Panc1 (cell line): ENCODE measurements at regions not wholly inside any gene's neighbourhood (a gene's known extent, or its start where the extent isn't known, plus 50 kb on each side); places are given as distances from the start of the nearest gene placed in this dataset.

Experiments used
- ATAC-seq: fragments of 200-7000 bp; cut with Tn5 transposase; 2 replicates; pipeline ENCODE4 v1.9.1; 2020; ENCODE audit warnings: mild to moderate bottlenecking, moderate library complexity
- BruUV-seq: library from RNA; stranded (reverse); fragments of 400-500 nt; replicated peaks from 2 replicates; lab custom pipeline; 2021; lab: Mats Ljungman, UMichigan
- CTCF ChIA-PET: fragments of 300-600 bp; sonication (Branson Sonifier 250); formaldehyde crosslinking; loops from one replicate; lab custom pipeline; 2022; ENCODE audit warnings: antibody characterized with exemption; lab: Charles Lee
- POLR2A ChIA-PET: fragments of 300-600 bp; sonication (Branson Sonifier 250); formaldehyde crosslinking; loops from one replicate; lab custom pipeline; 2022; ENCODE audit warnings: antibody characterized with exemption; lab: Charles Lee
- DNase-seq: peaks from one replicate; pipeline ENCODE4 v3.0.0-alpha.2; 2010; ENCODE audit warnings: low read depth, low spot score
- H3K27ac ChIP-seq: 2 replicates; pipeline ENCODE4 v1.5.1; 2011; ENCODE audit warnings: mild to moderate bottlenecking, low read length, inconsistent platforms
- H3K27me3 ChIP-seq: fragments of 200-500 bp; sonication (Bioruptor generic); 2 replicates; pipeline ENCODE4 v1.6.0; 2014; ENCODE audit warnings: low read length, inconsistent platforms; ENCODE audit not compliant: control insufficient read depth, insufficient read depth
- H3K36me3 ChIP-seq: fragments of 200-500 bp; sonication (Bioruptor generic); 2 replicates; pipeline ENCODE4 v1.5.1; 2014; ENCODE audit warnings: inconsistent platforms, mild to moderate bottlenecking, low read length, moderate library complexity; ENCODE audit not compliant: control insufficient read depth, insufficient read depth
- H3K4me1 ChIP-seq: 2 replicates; pipeline ENCODE4 v1.5.1; 2011; ENCODE audit warnings: inconsistent platforms, mild to moderate bottlenecking, low read length, moderate library complexity; ENCODE audit not compliant: control insufficient read depth, insufficient read depth
- H3K4me3 ChIP-seq, 2 experiments: 2 replicates each; pipeline ENCODE4 v1.5.1; 2011 to 2012; ENCODE audit warnings: low read depth in 2 of 2, low read length in 2 of 2, mild to moderate bottlenecking in 2 of 2, inconsistent platforms in 1 of 2, moderate library complexity in 1 of 2
- H3K9me3 ChIP-seq: fragments of 200-500 bp; sonication (Bioruptor generic); 2 replicates; pipeline ENCODE4 v1.5.1; 2014; ENCODE audit warnings: low read depth, mild to moderate bottlenecking, inconsistent platforms, low read length, moderate library complexity; ENCODE audit not compliant: control insufficient read depth, insufficient read depth
- CTCF ChIP-seq: fragments of 450-650 bp; IDR thresholded peaks from 2 replicates; pipeline ENCODE4 v1.5.1; 2017; ENCODE audit warnings: mild to moderate bottlenecking
- POLR2AphosphoS5 ChIP-seq: IDR thresholded peaks from 2 replicates; pipeline ENCODE4 v1.6.1; 2012; ENCODE audit warnings: mild to moderate bottlenecking, low read depth, low read length, moderate library complexity
- REST ChIP-seq, 2 experiments: IDR thresholded peaks; 2 replicates each; pipeline ENCODE4 v1.6.1; 2011 to 2012; ENCODE audit warnings: low read depth in 2 of 2, control low read depth in 1 of 2, low read length in 1 of 2, mild to moderate bottlenecking in 1 of 2, moderate library complexity in 1 of 2; ENCODE audit not compliant: insufficient read depth in 1 of 2
- SIN3A ChIP-seq: IDR thresholded peaks from 2 replicates; pipeline ENCODE4 v1.6.1; 2012; ENCODE audit warnings: low read depth, mild to moderate bottlenecking, low read length, moderate library complexity, borderline replicate concordance; ENCODE audit not compliant: insufficient read depth
- TCF7L2 ChIP-seq: IDR thresholded peaks from 2 replicates; pipeline ENCODE4 v1.6.1; 2011; ENCODE audit warnings: mild to moderate bottlenecking, low read depth, low read length, inconsistent platforms
- in situ Hi-C: cut with HindIII; loops from 2 replicates; pipeline ENCODE4 v1.10.0; 2016; ENCODE audit warnings: low sequenced_read_pairs, low pct_unique_long_range_greater_than_20kb
- intact Hi-C: fragments of 100-400 bp; cut with micrococcal nuclease; formaldehyde crosslinking; loops from one replicate; pipeline ENCODE4 v1.10.0; 2022; ENCODE audit not compliant: unreplicated experiment

GRCh38 chr20:48445827-48446226 is 382.0 kb downstream of the PREX1 start:
- BruUV-seq = no TSS peak
- no peak for TF ChIP-seq REST (IDR thresholded peaks at IDR 0.05; ENCODE audit: insufficient read depth in 1 of 2, low read depth in 2 of 2, low read length in 1 of 2)
- no peak for TF ChIP-seq SIN3A
- TF ChIP-seq TCF7L2 = no peak
- no peak for TF ChIP-seq POLR2AphosphoS5
- no peak for TF ChIP-seq CTCF

GRCh38 chr20:48444249-48444648 is 383.6 kb downstream of the PREX1 start:
- no peaks in the 10 kb centered on the region for H3K36me3 ChIP-seq
- no peak overlapping the region for H3K4me3 ChIP-seq
- in situ Hi-C loops (no loop called here), intact Hi-C loops (no loop called here)
- H3K27me3 ChIP-seq = peaks cover 11% of the 10 kb centered on the region; the same call in 1 of the 2 replicates
- H3K27ac ChIP-seq = no peak overlapping the region
- no peaks in the 10 kb centered on the region for H3K9me3 ChIP-seq
- TF ChIP-seq REST (IDR thresholded peaks at IDR 0.05; ENCODE audit: insufficient read depth in 1 of 2, low read depth in 2 of 2, low read length in 1 of 2) (no peak), CTCF (no peak), SIN3A (no peak), TCF7L2 (no peak), POLR2AphosphoS5 (no peak)
- POLR2A ChIA-PET = no interaction called here
- CTCF ChIA-PET = no interaction called here
- DNase-seq (no peak), ATAC-seq (no peak)
- no TSS peak for BruUV-seq
- H3K4me1 ChIP-seq = no peaks in the 10 kb centered on the region

More at GRCh38 chr20:48445827-48446226, 382.0 kb downstream of the PREX1 start:
- H3K4me1 ChIP-seq = no peaks in the 10 kb centered on the region
- DNase-seq = no peak
- in situ Hi-C loops = no loop called here
- ChIA-PET CTCF (no interaction called here), POLR2A (no interaction called here)
- H3K9me3 ChIP-seq = no peaks in the 10 kb centered on the region
- no peak overlapping the region for H3K4me3 ChIP-seq
- peaks cover 11% of the 10 kb centered on the region; the same call in 1 of the 2 replicates for H3K27me3 ChIP-seq
- intact Hi-C loops = no loop called here
- no peak for ATAC-seq
- no peaks in the 10 kb centered on the region for H3K36me3 ChIP-seq
- H3K27ac ChIP-seq = no peak overlapping the region
